WTC11 (cell line): ENCODE measurements at regions not wholly inside any gene's neighbourhood (a gene's known extent, or its start where the extent isn't known, plus 50 kb on each side); places are given as distances from the start of the nearest gene placed in this dataset.

Experiments used
- ATF1 ChIP-seq: sonication (generic); formaldehyde crosslinking; IDR thresholded peaks from 2 replicates; pipeline ENCODE4 v1.8.1; 2023; ENCODE audit warnings: mild to moderate bottlenecking, moderate library complexity, missing genetic modification reagents
- ATF2 ChIP-seq: sonication (generic); formaldehyde crosslinking; IDR thresholded peaks from 2 replicates; pipeline ENCODE4 v1.8.1; 2022; ENCODE audit warnings: low read depth, missing genetic modification reagents, borderline replicate concordance
- SP1 ChIP-seq: sonication (generic); formaldehyde crosslinking; conservative IDR thresholded peaks from 2 replicates; pipeline ENCODE4 v1.8.1; 2022; ENCODE audit warnings: missing genetic modification reagents
- TEAD1 ChIP-seq: sonication (generic); formaldehyde crosslinking; IDR thresholded peaks from 2 replicates; pipeline ENCODE4 v1.8.0; 2022; ENCODE audit warnings: mild to moderate bottlenecking, missing genetic modification reagents
- TEAD4 ChIP-seq: sonication (generic); formaldehyde crosslinking; IDR thresholded peaks from 2 replicates; pipeline ENCODE4 v1.8.0; 2022; ENCODE audit warnings: mild to moderate bottlenecking, missing genetic modification reagents
- ZBTB21 ChIP-seq: sonication (generic); formaldehyde crosslinking; IDR thresholded peaks from 2 replicates; pipeline ENCODE4 v1.8.1; 2023; ENCODE audit warnings: mild to moderate bottlenecking, missing genetic modification reagents, borderline replicate concordance
- TF ChIP-seq, protein P1 (sequence below): fragments of 200-600 bp; IDR thresholded peaks from 2 replicates; pipeline ENCODE4 v1.8.0; 2022; ENCODE audit warnings: antibody characterized with exemption
- TF ChIP-seq, protein P2 (sequence below): sonication (generic); formaldehyde crosslinking; IDR thresholded peaks from 2 replicates; pipeline ENCODE4 v1.8.0; 2022; ENCODE audit warnings: mild to moderate bottlenecking, missing genetic modification reagents

DNA sequence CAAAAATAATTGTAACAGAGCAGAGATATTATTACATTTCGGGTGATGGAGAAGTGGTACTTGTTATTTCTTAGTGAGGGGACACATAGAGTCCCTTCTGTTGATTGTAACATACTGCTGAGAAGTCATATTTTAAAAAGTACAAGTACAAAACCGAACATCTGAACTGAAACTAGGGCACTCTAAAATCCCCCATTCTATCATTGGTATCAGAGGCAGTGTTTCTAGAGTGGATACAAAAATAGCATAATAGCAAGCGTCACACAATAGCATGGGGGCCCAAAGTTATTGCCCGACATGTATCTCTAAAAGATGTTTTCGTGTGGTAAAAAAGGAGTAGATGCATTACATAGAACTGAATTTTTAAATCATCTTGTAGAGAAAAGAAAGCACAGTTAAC lies 502.1 kb upstream of the SLC10A2 start:
- TF ChIP-seq, protein P1, sequence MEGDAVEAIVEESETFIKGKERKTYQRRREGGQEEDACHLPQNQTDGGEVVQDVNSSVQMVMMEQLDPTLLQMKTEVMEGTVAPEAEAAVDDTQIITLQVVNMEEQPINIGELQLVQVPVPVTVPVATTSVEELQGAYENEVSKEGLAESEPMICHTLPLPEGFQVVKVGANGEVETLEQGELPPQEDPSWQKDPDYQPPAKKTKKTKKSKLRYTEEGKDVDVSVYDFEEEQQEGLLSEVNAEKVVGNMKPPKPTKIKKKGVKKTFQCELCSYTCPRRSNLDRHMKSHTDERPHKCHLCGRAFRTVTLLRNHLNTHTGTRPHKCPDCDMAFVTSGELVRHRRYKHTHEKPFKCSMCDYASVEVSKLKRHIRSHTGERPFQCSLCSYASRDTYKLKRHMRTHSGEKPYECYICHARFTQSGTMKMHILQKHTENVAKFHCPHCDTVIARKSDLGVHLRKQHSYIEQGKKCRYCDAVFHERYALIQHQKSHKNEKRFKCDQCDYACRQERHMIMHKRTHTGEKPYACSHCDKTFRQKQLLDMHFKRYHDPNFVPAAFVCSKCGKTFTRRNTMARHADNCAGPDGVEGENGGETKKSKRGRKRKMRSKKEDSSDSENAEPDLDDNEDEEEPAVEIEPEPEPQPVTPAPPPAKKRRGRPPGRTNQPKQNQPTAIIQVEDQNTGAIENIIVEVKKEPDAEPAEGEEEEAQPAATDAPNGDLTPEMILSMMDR = no peak
- no peak for TF ChIP-seq ATF1
- no peak for TF ChIP-seq ATF2 (CRISPR knock-in tag)
- TF ChIP-seq TEAD1 (CRISPR knock-in tag) = no peak
- TF ChIP-seq, protein P2, sequence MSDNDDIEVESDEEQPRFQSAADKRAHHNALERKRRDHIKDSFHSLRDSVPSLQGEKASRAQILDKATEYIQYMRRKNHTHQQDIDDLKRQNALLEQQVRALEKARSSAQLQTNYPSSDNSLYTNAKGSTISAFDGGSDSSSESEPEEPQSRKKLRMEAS (CRISPR knock-in tag) = no peak
- no peak for TF ChIP-seq TEAD4 (CRISPR knock-in tag)
- TF ChIP-seq SP1 = no peak
- no peak for TF ChIP-seq ZBTB21 (CRISPR knock-in tag)
